ENCODE measurements at regions not wholly inside any gene's neighbourhood (a gene's known extent, or its start where the extent isn't known, plus 50 kb on each side); places are given as distances from the start of the nearest gene placed in this dataset.

DNA sequence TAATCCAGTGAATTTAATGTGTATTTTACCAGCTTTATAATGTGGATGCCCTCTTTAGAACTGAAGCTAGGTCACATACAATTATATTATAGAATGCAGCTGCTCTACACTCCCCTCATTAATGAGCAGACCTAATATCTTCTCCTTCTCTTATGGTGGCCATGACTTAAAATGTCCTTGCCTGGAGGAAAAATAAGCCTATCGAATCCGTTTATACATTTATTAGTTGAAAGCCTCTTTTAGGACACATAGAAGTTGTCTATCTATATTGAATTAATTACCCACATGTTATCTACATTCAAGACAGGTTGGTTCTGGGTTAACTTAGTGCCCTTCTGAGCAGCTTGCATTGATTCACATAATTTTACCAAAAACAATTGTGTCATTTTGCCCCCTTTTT lies 1716.8 kb downstream of the HACE1 start:
- Histone ChIP-seq H3K9me3 (replicated peaks; ENCODE audit: control insufficient read depth, insufficient read depth, low read length) (peaks cover 2% of the 10 kb centered on the region), H3K4me2 (ENCODE audit: insufficient read depth, low read length) (no peak overlapping the region), H3K36me3 (ENCODE audit: control insufficient read depth in 2 of 2, extremely low read depth in 1 of 2, insufficient read depth in 2 of 2, low read length in 2 of 2) (no peaks in the 10 kb centered on the region), H3K79me2 (ENCODE audit: control insufficient read depth, insufficient read depth, low read length) (no peaks in the 10 kb centered on the region), H2AFZ (ENCODE audit: low read depth, low read length) (no peak overlapping the region), H3K27me3 (ENCODE audit: control insufficient read depth in 2 of 2, insufficient read depth in 2 of 2, low read length in 2 of 2) (no peaks in the 10 kb centered on the region), H3K27ac (ENCODE audit: insufficient read depth, low read depth, low read length) (no peak overlapping the region), H3K4me3 (replicated peaks in 1 of 3; ENCODE audit: insufficient read depth in 1 of 3, low read depth in 1 of 3, low read length in 3 of 3) (no peak overlapping the region), H3K9ac (replicated peaks; ENCODE audit: extremely low read depth, insufficient read depth, low read length) (no peak overlapping the region), H3K9me1 (replicated peaks; ENCODE audit: control insufficient read depth, extremely low read depth, insufficient read depth, low read length) (no peaks in the 10 kb centered on the region), H3K4me1 (ENCODE audit: control insufficient read depth, extremely low read depth, insufficient read depth, low read length) (no peaks in the 10 kb centered on the region), H4K20me1 (replicated peaks; ENCODE audit: control insufficient read depth, extremely low read depth, insufficient read depth, low read length) (no peaks in the 10 kb centered on the region)
- dilution Hi-C loops (cut with MboI; ENCODE audit: extremely low pct_ligation_motif_present, low sequenced_read_pairs) (no loop called here), intact Hi-C loops (cut with micrococcal nuclease) (no loop called here)
- CTCF ChIA-PET, result no interaction called here
- no TSS peak for BruUV-seq (replicated peaks)
- FAIRE-seq (no peak), DNase-seq (ENCODE audit: low read depth, low spot score) (no peak)
- no peak for TF ChIP-seq EZH2 (IDR thresholded peaks at IDR 0.05; ENCODE audit: borderline replicate concordance, low read depth, low read length, severe bottlenecking)
- POLR2A ChIA-PET, result no interaction called here

DNA sequence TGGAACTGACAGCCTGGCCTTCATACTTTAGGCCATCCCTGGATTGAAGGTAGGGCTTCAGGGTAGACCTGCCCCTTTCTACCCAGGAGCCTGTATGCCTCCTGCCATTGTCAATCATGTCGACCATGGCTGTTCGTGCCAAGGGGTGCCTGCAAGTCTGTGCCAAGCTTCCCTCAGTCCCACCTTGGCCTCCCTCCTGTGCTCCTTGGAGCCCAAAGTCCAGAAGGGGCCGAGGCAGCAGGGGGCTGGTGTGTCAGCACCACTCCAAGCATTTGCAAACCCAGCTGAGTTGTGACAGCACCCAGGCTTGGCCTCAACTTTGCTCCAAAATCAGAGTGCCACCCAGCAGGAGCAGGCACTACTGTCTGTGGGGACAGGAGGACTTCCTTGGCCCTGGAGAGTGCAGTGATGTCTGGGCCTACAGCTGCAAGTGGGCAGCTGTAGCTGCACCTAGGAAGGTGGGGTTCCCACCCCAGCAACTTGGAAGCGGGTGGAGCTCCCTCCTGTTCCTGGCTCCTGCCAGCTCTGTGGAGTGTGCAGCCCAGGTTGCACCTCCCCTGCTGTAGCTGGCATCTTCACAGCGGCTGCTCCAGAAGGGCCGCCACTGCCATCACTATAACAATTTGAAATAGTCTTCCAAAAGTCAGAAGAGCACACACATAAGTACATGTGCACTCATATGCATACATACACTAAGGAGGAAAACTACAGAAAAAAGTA lies 1719.3 kb downstream of the HACE1 start:
- TF ChIP-seq POLR2AphosphoS5 (IDR thresholded peaks at IDR 0.05; ENCODE audit: insufficient read depth, low read depth, low read length) (no peak), JUN (IDR thresholded peaks at IDR 0.05; ENCODE audit: borderline replicate concordance, insufficient read depth, insufficient read length, low read depth) (no peak), POLR2A (IDR thresholded peaks at IDR 0.05; ENCODE audit: low read depth, low read length) (no peak), MYC (IDR thresholded peaks at IDR 0.05; ENCODE audit: low read depth, low read length) (no peak), FOS (IDR thresholded peaks at IDR 0.05; ENCODE audit: borderline replicate concordance, insufficient read depth, low read length) (no peak), EZH2 (IDR thresholded peaks at IDR 0.05; ENCODE audit: borderline replicate concordance, low read depth, low read length, severe bottlenecking) (no peak), GATA2 (IDR thresholded peaks at IDR 0.05; ENCODE audit: insufficient read depth, insufficient read length, low read depth, low read length) (no peak)
- TF ChIP-seq, protein P1, sequence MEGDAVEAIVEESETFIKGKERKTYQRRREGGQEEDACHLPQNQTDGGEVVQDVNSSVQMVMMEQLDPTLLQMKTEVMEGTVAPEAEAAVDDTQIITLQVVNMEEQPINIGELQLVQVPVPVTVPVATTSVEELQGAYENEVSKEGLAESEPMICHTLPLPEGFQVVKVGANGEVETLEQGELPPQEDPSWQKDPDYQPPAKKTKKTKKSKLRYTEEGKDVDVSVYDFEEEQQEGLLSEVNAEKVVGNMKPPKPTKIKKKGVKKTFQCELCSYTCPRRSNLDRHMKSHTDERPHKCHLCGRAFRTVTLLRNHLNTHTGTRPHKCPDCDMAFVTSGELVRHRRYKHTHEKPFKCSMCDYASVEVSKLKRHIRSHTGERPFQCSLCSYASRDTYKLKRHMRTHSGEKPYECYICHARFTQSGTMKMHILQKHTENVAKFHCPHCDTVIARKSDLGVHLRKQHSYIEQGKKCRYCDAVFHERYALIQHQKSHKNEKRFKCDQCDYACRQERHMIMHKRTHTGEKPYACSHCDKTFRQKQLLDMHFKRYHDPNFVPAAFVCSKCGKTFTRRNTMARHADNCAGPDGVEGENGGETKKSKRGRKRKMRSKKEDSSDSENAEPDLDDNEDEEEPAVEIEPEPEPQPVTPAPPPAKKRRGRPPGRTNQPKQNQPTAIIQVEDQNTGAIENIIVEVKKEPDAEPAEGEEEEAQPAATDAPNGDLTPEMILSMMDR (IDR thresholded peaks at IDR 0.05; ENCODE audit: extremely low read depth in 1 of 2, insufficient read depth in 1 of 2, low read depth in 1 of 2, low read length in 2 of 2), result no peak
- TF ChIP-seq, protein P2, sequence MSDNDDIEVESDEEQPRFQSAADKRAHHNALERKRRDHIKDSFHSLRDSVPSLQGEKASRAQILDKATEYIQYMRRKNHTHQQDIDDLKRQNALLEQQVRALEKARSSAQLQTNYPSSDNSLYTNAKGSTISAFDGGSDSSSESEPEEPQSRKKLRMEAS (IDR thresholded peaks at IDR 0.05; ENCODE audit: insufficient read depth, insufficient read length), result no peak
- H3K27ac ChIP-seq (ENCODE audit: insufficient read depth, low read depth, low read length), result no peak overlapping the region
- no peaks in the 10 kb centered on the region for H4K20me1 ChIP-seq (replicated peaks; ENCODE audit: control insufficient read depth, extremely low read depth, insufficient read depth, low read length)
- no peak for DNase-seq (ENCODE audit: low read depth, low spot score)
- no peaks in the 10 kb centered on the region for H3K4me1 ChIP-seq (ENCODE audit: control insufficient read depth, extremely low read depth, insufficient read depth, low read length)
- BruUV-seq (replicated peaks), result no TSS peak
- H3K4me2 ChIP-seq (ENCODE audit: insufficient read depth, low read length), result no peak overlapping the region
- no peaks in the 10 kb centered on the region for H3K27me3 ChIP-seq (ENCODE audit: control insufficient read depth in 2 of 2, insufficient read depth in 2 of 2, low read length in 2 of 2)
- H2AFZ ChIP-seq (ENCODE audit: low read depth, low read length), result no peak overlapping the region
- dilution Hi-C loops (cut with MboI; ENCODE audit: extremely low pct_ligation_motif_present, low sequenced_read_pairs) (no loop called here), intact Hi-C loops (cut with micrococcal nuclease) (no loop called here)
- H3K9ac ChIP-seq (replicated peaks; ENCODE audit: extremely low read depth, insufficient read depth, low read length), result no peak overlapping the region
- H3K36me3 ChIP-seq (ENCODE audit: control insufficient read depth in 2 of 2, extremely low read depth in 1 of 2, insufficient read depth in 2 of 2, low read length in 2 of 2), result no peaks in the 10 kb centered on the region
- no peaks in the 10 kb centered on the region for H3K9me1 ChIP-seq (replicated peaks; ENCODE audit: control insufficient read depth, extremely low read depth, insufficient read depth, low read length)
- CTCF ChIA-PET, result no interaction called here
- H3K79me2 ChIP-seq (ENCODE audit: control insufficient read depth, insufficient read depth, low read length), result no peaks in the 10 kb centered on the region
- POLR2A ChIA-PET, result no interaction called here
- no peaks in the 10 kb centered on the region for H3K9me3 ChIP-seq (replicated peaks; ENCODE audit: control insufficient read depth, insufficient read depth, low read length)
- FAIRE-seq, result no peak
- H3K4me3 ChIP-seq (replicated peaks in 1 of 3; ENCODE audit: insufficient read depth in 1 of 3, low read depth in 1 of 3, low read length in 3 of 3), result no peak overlapping the region

Measured in endothelial cell of umbilical vein (primary cell).